ENCODE measurements at regions not wholly inside any gene's neighbourhood (a gene's known extent, or its start where the extent isn't known, plus 50 kb on each side); places are given as distances from the start of the nearest gene placed in this dataset.

- no peak for DNase-seq (ENCODE audit: low read depth)
- no peak overlapping the region for H3K4me3 ChIP-seq (ENCODE audit: low read depth, low read length)
- no peak for TF ChIP-seq CTCF (IDR thresholded peaks at IDR 0.05; ENCODE audit: low read depth, low read length, missing control alignments)
Measured at GRCh38 chr12:74431801-74432200, 105.8 kb upstream of the ATXN7L3B start.

GRCh38 chr12:74440469-74440868 lies 97.2 kb upstream of the ATXN7L3B start:
- no peak for DNase-seq (ENCODE audit: low read depth)
- no peak for TF ChIP-seq CTCF (IDR thresholded peaks at IDR 0.05; ENCODE audit: low read depth, low read length, missing control alignments)
- no peak overlapping the region for H3K4me3 ChIP-seq (ENCODE audit: low read depth, low read length)

GRCh38 chr12:74441872-74442271 lies 95.8 kb upstream of the ATXN7L3B start:
- DNase-seq (ENCODE audit: low read depth) = no peak
- TF ChIP-seq CTCF (IDR thresholded peaks at IDR 0.05; ENCODE audit: low read depth, low read length, missing control alignments) = no peak
- no peak overlapping the region for H3K4me3 ChIP-seq (ENCODE audit: low read depth, low read length)

- H3K4me3 ChIP-seq (ENCODE audit: low read depth, low read length) = no peak overlapping the region
- DNase-seq (ENCODE audit: low read depth) = no peak
- TF ChIP-seq CTCF (IDR thresholded peaks at IDR 0.05; ENCODE audit: low read depth, low read length, missing control alignments) = no peak
Measured at GRCh38 chr12:74446466-74446865, 91.2 kb upstream of the ATXN7L3B start.

GRCh38 chr12:74449872-74450271 lies 87.8 kb upstream of the ATXN7L3B start:
- no peak for DNase-seq (ENCODE audit: low read depth)
- no peak overlapping the region for H3K4me3 ChIP-seq (ENCODE audit: low read depth, low read length)
- no peak for TF ChIP-seq CTCF (IDR thresholded peaks at IDR 0.05; ENCODE audit: low read depth, low read length, missing control alignments)

GRCh38 chr12:74454109-74454508 lies 83.5 kb upstream of the ATXN7L3B start:
- no peak for TF ChIP-seq CTCF (IDR thresholded peaks at IDR 0.05; ENCODE audit: low read depth, low read length, missing control alignments)
- DNase-seq (ENCODE audit: low read depth) = no peak
- no peak overlapping the region for H3K4me3 ChIP-seq (ENCODE audit: low read depth, low read length)

- DNase-seq (ENCODE audit: low read depth) = no peak
- no peak for TF ChIP-seq CTCF (IDR thresholded peaks at IDR 0.05; ENCODE audit: low read depth, low read length, missing control alignments)
- no peak overlapping the region for H3K4me3 ChIP-seq (ENCODE audit: low read depth, low read length)
Measured at GRCh38 chr12:74455429-74455828, 82.2 kb upstream of the ATXN7L3B start.
